ENCODE measurements at regions not wholly inside any gene's neighbourhood (a gene's known extent, or its start where the extent isn't known, plus 50 kb on each side); places are given as distances from the start of the nearest gene placed in this dataset.

DNA sequence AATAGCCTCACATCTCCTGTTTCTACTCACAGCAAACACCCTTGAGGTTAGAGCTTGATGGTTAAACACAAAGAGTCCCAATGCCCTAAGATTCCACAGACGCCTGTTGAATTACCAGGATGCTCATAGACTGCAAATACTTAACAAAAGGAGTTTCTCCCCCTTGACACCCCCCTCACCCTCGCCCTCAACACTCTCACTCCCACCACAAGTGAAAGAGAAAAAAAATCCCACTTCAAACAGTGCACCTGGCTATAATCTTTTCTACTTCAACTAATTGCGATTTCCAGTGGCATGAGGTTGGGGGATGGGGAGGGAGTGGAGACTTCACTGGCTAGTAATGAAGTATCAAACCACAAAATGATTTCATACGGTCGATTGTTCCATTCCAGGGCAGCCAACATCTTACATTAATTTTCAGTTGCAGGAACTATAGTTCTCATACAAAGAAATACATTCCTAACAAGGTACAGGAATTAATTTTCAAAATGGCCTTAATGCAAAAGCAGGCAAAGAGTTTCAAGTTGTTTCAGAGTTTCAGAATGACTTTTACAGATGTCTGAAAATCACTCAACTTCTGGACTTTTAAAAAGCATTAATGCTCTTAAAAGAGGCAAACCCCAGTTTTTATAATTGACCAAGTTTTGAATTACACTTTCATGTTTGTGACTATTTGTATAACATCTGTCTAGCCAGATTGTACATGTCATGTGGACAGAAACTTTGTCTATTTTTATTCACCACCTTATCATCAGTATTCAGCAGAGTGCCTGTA lies 390.7 kb downstream of the C12orf75 start:
- TF ChIP-seq, protein P1, sequence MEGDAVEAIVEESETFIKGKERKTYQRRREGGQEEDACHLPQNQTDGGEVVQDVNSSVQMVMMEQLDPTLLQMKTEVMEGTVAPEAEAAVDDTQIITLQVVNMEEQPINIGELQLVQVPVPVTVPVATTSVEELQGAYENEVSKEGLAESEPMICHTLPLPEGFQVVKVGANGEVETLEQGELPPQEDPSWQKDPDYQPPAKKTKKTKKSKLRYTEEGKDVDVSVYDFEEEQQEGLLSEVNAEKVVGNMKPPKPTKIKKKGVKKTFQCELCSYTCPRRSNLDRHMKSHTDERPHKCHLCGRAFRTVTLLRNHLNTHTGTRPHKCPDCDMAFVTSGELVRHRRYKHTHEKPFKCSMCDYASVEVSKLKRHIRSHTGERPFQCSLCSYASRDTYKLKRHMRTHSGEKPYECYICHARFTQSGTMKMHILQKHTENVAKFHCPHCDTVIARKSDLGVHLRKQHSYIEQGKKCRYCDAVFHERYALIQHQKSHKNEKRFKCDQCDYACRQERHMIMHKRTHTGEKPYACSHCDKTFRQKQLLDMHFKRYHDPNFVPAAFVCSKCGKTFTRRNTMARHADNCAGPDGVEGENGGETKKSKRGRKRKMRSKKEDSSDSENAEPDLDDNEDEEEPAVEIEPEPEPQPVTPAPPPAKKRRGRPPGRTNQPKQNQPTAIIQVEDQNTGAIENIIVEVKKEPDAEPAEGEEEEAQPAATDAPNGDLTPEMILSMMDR (IDR thresholded peaks at IDR 0.05; ENCODE audit: insufficient read depth, low read length, poor library complexity, severe bottlenecking) = no peak
- TF ChIP-seq EZH2phosphoT487 (conservative IDR thresholded peaks at IDR 0.05; ENCODE audit: low read length) = no peak
